Retina (tissue), 1 donor: ENCODE measurements at regions not wholly inside any gene's neighbourhood (a gene's known extent, or its start where the extent isn't known, plus 50 kb on each side); places are given as distances from the start of the nearest gene placed in this dataset.

Experiments
- DNase-seq: peaks from one replicate; pipeline ENCODE4 v3.0.0-alpha.2; 2016

DNA sequence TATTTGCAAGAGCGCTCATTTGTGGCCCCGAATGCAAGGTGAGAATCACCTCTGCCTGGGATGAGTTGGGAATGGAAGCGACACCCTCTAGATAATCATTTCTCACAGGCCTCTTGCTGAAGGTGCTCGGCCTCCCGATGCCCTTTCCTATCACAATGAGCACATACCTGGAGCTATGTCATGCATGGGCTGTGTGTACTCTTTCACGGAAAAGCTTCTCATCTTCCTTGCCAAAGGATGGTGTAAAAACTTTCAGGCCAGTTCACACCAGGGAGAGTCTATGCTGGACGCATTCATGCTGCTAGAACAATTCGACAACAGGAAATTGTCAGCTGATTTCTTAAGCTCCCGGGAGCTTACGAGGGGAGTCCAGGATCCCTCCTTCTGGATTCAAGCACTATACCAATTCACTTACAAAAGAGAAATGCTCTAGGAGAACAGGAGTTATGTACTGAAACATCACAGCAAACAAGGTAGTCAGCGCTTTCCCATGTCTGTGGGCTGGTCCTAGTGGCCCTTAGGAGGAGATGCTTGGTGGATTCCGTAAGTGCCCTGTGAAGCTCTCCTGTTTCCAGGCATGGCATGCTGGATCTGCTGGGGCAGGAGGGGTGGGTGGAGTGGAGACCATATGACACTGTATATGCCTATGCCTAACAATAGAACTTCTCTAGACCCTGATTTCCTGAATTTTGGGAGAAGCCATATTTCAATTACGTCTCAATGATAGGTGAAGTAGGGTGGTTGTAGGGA, 53.1 kb upstream of the B3GAT1 start:
- no peak for DNase-seq

GRCh38 chr11:134464196-134464595, 52.2 kb upstream of the B3GAT1 start:
- DNase-seq, result no peak

GRCh38 chr11:134463716-134464115, 51.7 kb upstream of the B3GAT1 start:
- DNase-seq, result no peak
